NCI-H2171 (cell line): ENCODE measurements at regions not wholly inside any gene's neighbourhood (a gene's known extent, or its start where the extent isn't known, plus 50 kb on each side); places are given as distances from the start of the nearest gene placed in this dataset.

Experiments
- DNase-seq: peaks from one replicate; lab custom pipeline; 2025; lab: John Stamatoyannopoulos, UW

GRCh38 chr3:145815707-145816413 lies 345.1 kb downstream of the PLOD2 start:
- no peak for DNase-seq

GRCh38 chr3:145817870-145818483 lies 343.0 kb downstream of the PLOD2 start:
- DNase-seq: no peak

- no peak for DNase-seq
Observed at GRCh38 chr3:145820170-145820569, 340.8 kb downstream of the PLOD2 start.

- no peak for DNase-seq
Observed at GRCh38 chr3:145842294-145842902, 318.6 kb downstream of the PLOD2 start.

- DNase-seq: no peak
Observed at GRCh38 chr3:145843561-145843960, 317.4 kb downstream of the PLOD2 start.

- no peak for DNase-seq
Observed at GRCh38 chr3:145849115-145849514, 311.9 kb downstream of the PLOD2 start.

- no peak for DNase-seq
Observed at GRCh38 chr3:145854499-145854898, 306.5 kb downstream of the PLOD2 start.

GRCh38 chr3:145857956-145858355 lies 303.0 kb downstream of the PLOD2 start:
- no peak for DNase-seq

- no peak for DNase-seq
Observed at GRCh38 chr3:145864336-145864735, 296.6 kb downstream of the PLOD2 start.

- DNase-seq: peak; percentile 17
Observed at GRCh38 chr3:145865399-145866018, 295.5 kb downstream of the PLOD2 start.

GRCh38 chr3:145869958-145870357 lies 291.0 kb downstream of the PLOD2 start:
- DNase-seq: no peak

GRCh38 chr3:145882436-145882835 lies 278.5 kb downstream of the PLOD2 start:
- DNase-seq: no peak

- DNase-seq: no peak
Observed at GRCh38 chr3:145889730-145890129, 271.3 kb downstream of the PLOD2 start.

- no peak for DNase-seq
Observed at GRCh38 chr3:145892869-145893268, 268.1 kb downstream of the PLOD2 start.

GRCh38 chr3:145893331-145893730 lies 267.7 kb downstream of the PLOD2 start:
- DNase-seq: no peak

- DNase-seq: no peak
Observed at GRCh38 chr3:145898487-145898886, 262.5 kb downstream of the PLOD2 start.

GRCh38 chr3:145899241-145899640 lies 261.7 kb downstream of the PLOD2 start:
- DNase-seq: peak; percentile 85

GRCh38 chr3:145900056-145900829 lies 260.7 kb downstream of the PLOD2 start:
- DNase-seq: peak; percentile 78

- DNase-seq: no peak
Observed at GRCh38 chr3:145902166-145902565, 258.8 kb downstream of the PLOD2 start.

GRCh38 chr3:145903472-145904013 lies 257.4 kb downstream of the PLOD2 start:
- DNase-seq: no peak

- DNase-seq: no peak
Observed at GRCh38 chr3:145904138-145904537, 256.8 kb downstream of the PLOD2 start.

GRCh38 chr3:145906301-145906700 lies 254.7 kb downstream of the PLOD2 start:
- peak; percentile 9 for DNase-seq
